A549 (cell line): ENCODE measurements at regions not wholly inside any gene's neighbourhood (a gene's known extent, or its start where the extent isn't known, plus 50 kb on each side); places are given as distances from the start of the nearest gene placed in this dataset.

Experiments used
- ATAC-seq, 2 experiments: fragments of 200-7000 bp in 1 of 2; fragments of >200 bp in 1 of 2; cut with Nextera tagmentation in 1 of 2; cut with Tn5 transposase in 1 of 2; 3 replicates each; pipeline versions ENCODE4 v1.8.0 to v1.9.1; 2018 to 2020; ENCODE audit warnings: mild to moderate bottlenecking in 1 of 2, moderate library complexity in 1 of 2
- CTCF ChIA-PET: fragments of 300-600 bp; sonication (Branson Sonifier 250); formaldehyde crosslinking; extraction: SDS; loops from one replicate; lab custom pipeline; 2021; ENCODE audit warnings: antibody characterized with exemption, inconsistent platforms; lab: Yijun Ruan, JAX
- POLR2A ChIA-PET: fragments of 350-600 bp; formaldehyde crosslinking; extraction: SDS; loops from one replicate; lab custom pipeline; 2021; ENCODE audit warnings: antibody characterized with exemption, inconsistent platforms; lab: Yijun Ruan, JAX
- DNase-seq, 2 experiments: peaks; one replicate each; pipeline versions ENCODE4 v3.0.0 to v3.0.0-alpha.2; 2011 to 2016; ENCODE audit warnings: low read depth in 1 of 2, low spot score in 1 of 2
- FAIRE-seq: peaks from 2 replicates; lab custom pipeline; 2011; peaks lifted over from hg19 to GRCh38; lab: Jason Lieb, UNC
- H3K27ac ChIP-seq, 2 experiments: fragments of >200 bp; sonication (Bioruptor Twin); formaldehyde crosslinking; 3 replicates each; pipeline ENCODE4 v1.5.1; 2016 to 2017
- H3K4me1 ChIP-seq: fragments of >200 bp; sonication (Bioruptor Twin); formaldehyde crosslinking; 3 replicates; pipeline ENCODE4 v1.6.1; 2016
- H3K4me2 ChIP-seq: fragments of >200 bp; sonication (Bioruptor Twin); formaldehyde crosslinking; 3 replicates; pipeline ENCODE4 v1.6.1; 2016
- H3K4me3 ChIP-seq: fragments of >200 bp; sonication (Bioruptor Twin); formaldehyde crosslinking; 3 replicates; pipeline ENCODE4 v1.5.1; 2016
- H3K9me3 ChIP-seq: fragments of >200 bp; sonication (Bioruptor Twin); formaldehyde crosslinking; 3 replicates; pipeline ENCODE4 v1.6.1; 2016
- ATOH8 ChIP-seq: fragments of 250-450 bp; sonication (Bioruptor Pico); IDR thresholded peaks from 2 replicates; pipeline ENCODE4 v1.5.0; 2020; ENCODE audit warnings: low read depth, mild to moderate bottlenecking, moderate library complexity
- BHLHE40 ChIP-seq: IDR thresholded peaks from 2 replicates; pipeline ENCODE4 v1.6.1; 2012; ENCODE audit warnings: low read depth, low read length, inconsistent platforms
- CBX8 ChIP-seq: fragments of 200-600 bp; sonication (generic); IDR thresholded peaks from 2 replicates; pipeline ENCODE4 v1.6.1; 2016
- CHD2 ChIP-seq: fragments of 150-350 bp; IDR thresholded peaks from 2 replicates; pipeline ENCODE4 v1.6.1; 2014; ENCODE audit warnings: low read length; ENCODE audit not compliant: partially characterized antibody
- CHD4 ChIP-seq: fragments of 200-600 bp; sonication (generic); IDR thresholded peaks from 2 replicates; pipeline ENCODE4 v1.6.1; 2016; ENCODE audit warnings: antibody characterized with exemption, mild to moderate bottlenecking, borderline replicate concordance
- ESRRA ChIP-seq: fragments of 150-350 bp; IDR thresholded peaks from 2 replicates; pipeline ENCODE4 v1.6.1; 2014; ENCODE audit warnings: mild to moderate bottlenecking, low read length, borderline replicate concordance
- FOSL2 ChIP-seq, 2 experiments: fragments of 450-650 bp in 1 of 2; fragments of >200 bp in 1 of 2; sonication (Bioruptor Twin) in 1 of 2; formaldehyde crosslinking; IDR thresholded peaks; 2 replicates each; pipeline versions ENCODE4 v1.5.0 to v1.6.1; 2016 to 2020; ENCODE audit warnings: mild to moderate bottlenecking in 1 of 2, moderate library complexity in 1 of 2
- FOXS1 ChIP-seq: fragments of 250-450 bp; sonication (Bioruptor Pico); IDR thresholded peaks from 2 replicates; pipeline ENCODE4 v1.5.0; 2020; ENCODE audit warnings: mild to moderate bottlenecking, moderate library complexity
- HDAC2 ChIP-seq: fragments of 200-600 bp; sonication (generic); IDR thresholded peaks from 2 replicates; pipeline ENCODE4 v1.6.1; 2016
- HOXA7 ChIP-seq: fragments of 250-450 bp; sonication (Bioruptor Pico); IDR thresholded peaks from 2 replicates; pipeline ENCODE4 v1.5.0; 2020; ENCODE audit warnings: mild to moderate bottlenecking, moderate library complexity
- HOXB5 ChIP-seq: fragments of 250-450 bp; sonication (Bioruptor Pico); IDR thresholded peaks from 2 replicates; pipeline ENCODE4 v1.5.0; 2020; ENCODE audit warnings: mild to moderate bottlenecking, moderate library complexity
- JUNB ChIP-seq: fragments of >200 bp; sonication (Bioruptor Twin); formaldehyde crosslinking; IDR thresholded peaks from 2 replicates; pipeline ENCODE4 v1.6.1; 2016
- KDM5A ChIP-seq: fragments of 200-600 bp; sonication (generic); IDR thresholded peaks from 2 replicates; pipeline ENCODE4 v1.6.1; 2016; ENCODE audit warnings: antibody characterized with exemption, mild to moderate bottlenecking
- MAZ ChIP-seq: fragments of 150-350 bp; IDR thresholded peaks from 2 replicates; pipeline ENCODE4 v1.6.1; 2014; ENCODE audit warnings: antibody characterized with exemption, low read depth, low read length, borderline replicate concordance
- NFE2L2 ChIP-seq: fragments of 150-350 bp; conservative IDR thresholded peaks from 2 replicates; pipeline ENCODE4 v1.6.1; 2014; ENCODE audit warnings: low read length
- PHF8 ChIP-seq: fragments of 200-600 bp; sonication (generic); IDR thresholded peaks from 2 replicates; pipeline ENCODE4 v1.6.1; 2016; ENCODE audit warnings: low read depth, mild to moderate bottlenecking, antibody characterized with exemption, moderate library complexity, borderline replicate concordance
- RAD21 ChIP-seq, 2 experiments: fragments of >200 bp in 1 of 2; sonication (Bioruptor Twin) in 1 of 2; formaldehyde crosslinking in 1 of 2; IDR thresholded peaks in 1 of 2; conservative IDR thresholded peaks in 1 of 2; 2 replicates in 1 of 2; 3 replicates in 1 of 2; pipeline ENCODE4 v1.6.1; 2012 to 2018; ENCODE audit warnings: inconsistent platforms in 1 of 2
- RARB ChIP-seq: fragments of 250-450 bp; sonication (Bioruptor Pico); IDR thresholded peaks from 2 replicates; pipeline ENCODE4 v1.8.0; 2021; ENCODE audit warnings: mild to moderate bottlenecking, moderate library complexity
- RCOR1 ChIP-seq: fragments of 150-350 bp; IDR thresholded peaks from 2 replicates; pipeline ENCODE4 v1.6.1; 2014; ENCODE audit warnings: antibody characterized with exemption, low read length, low read depth
- RNF2 ChIP-seq: fragments of 200-600 bp; sonication (generic); IDR thresholded peaks from 2 replicates; pipeline ENCODE4 v1.6.1; 2016; ENCODE audit warnings: low read depth, mild to moderate bottlenecking, antibody characterized with exemption, moderate library complexity, borderline replicate concordance
- SMC3 ChIP-seq: fragments of >200 bp; sonication (Bioruptor Twin); formaldehyde crosslinking; IDR thresholded peaks from 3 replicates; pipeline ENCODE4 v1.6.1; 2018; ENCODE audit warnings: inconsistent platforms
- SREBF2 ChIP-seq: fragments of 450-650 bp; IDR thresholded peaks from 2 replicates; pipeline ENCODE4 v1.6.1; 2014; ENCODE audit warnings: mild to moderate bottlenecking, moderate library complexity
- ZC3H11A ChIP-seq: fragments of 450-650 bp; IDR thresholded peaks from 2 replicates; pipeline ENCODE4 v1.6.1; 2014; ENCODE audit warnings: antibody characterized with exemption, mild to moderate bottlenecking
- ZFP36 ChIP-seq: fragments of 450-650 bp; IDR thresholded peaks from 2 replicates; pipeline ENCODE4 v1.6.1; 2014; ENCODE audit warnings: borderline replicate concordance; ENCODE audit not compliant: partially characterized antibody
- WGBS: methylation state at CpG from one replicate; pipeline ENCODE4 v1.1.6; 2017; ENCODE audit errors: missing lambda C conversion rate; 5-methylcytosine and 5-hydroxymethylcytosine counted together
- TF ChIP-seq, protein P1 (sequence below): IDR thresholded peaks from 2 replicates; pipeline ENCODE4 v1.6.1; 2012
- TF ChIP-seq, protein P2 (sequence below): fragments of 250-450 bp; sonication (Bioruptor Pico); IDR thresholded peaks from 2 replicates; pipeline ENCODE4 v1.5.0; 2021; ENCODE audit warnings: mild to moderate bottlenecking, moderate library complexity, borderline replicate concordance
- TF ChIP-seq, protein P3 (sequence below): fragments of 450-650 bp; IDR thresholded peaks from 2 replicates; pipeline ENCODE4 v1.6.1; 2014; ENCODE audit warnings: antibody characterized with exemption
- TF ChIP-seq, protein P4 (sequence below): fragments of 150-350 bp; IDR thresholded peaks from 2 replicates; pipeline ENCODE4 v1.6.1; 2014; ENCODE audit warnings: low read depth, mild to moderate bottlenecking, low read length

- H3K27ac ChIP-seq = no peak overlapping the region
- H3K4me3 ChIP-seq = no peak overlapping the region
- H3K4me2 ChIP-seq = no peak overlapping the region
- CTCF ChIA-PET = no interaction called here
- H3K9me3 ChIP-seq = no peaks in the 10 kb centered on the region
- H3K4me1 ChIP-seq = no peaks in the 10 kb centered on the region
- ATAC-seq (no peak), DNase-seq (no peak), FAIRE-seq (no peak)
- TF ChIP-seq RNF2 (no peak), NFE2L2 (no peak)
- TF ChIP-seq, protein P1, sequence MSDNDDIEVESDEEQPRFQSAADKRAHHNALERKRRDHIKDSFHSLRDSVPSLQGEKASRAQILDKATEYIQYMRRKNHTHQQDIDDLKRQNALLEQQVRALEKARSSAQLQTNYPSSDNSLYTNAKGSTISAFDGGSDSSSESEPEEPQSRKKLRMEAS = no peak
- POLR2A ChIA-PET = no interaction called here
Measured at GRCh38 chr4:79759793-79760192, 313.2 kb downstream of the ANTXR2 start.

- Histone ChIP-seq H3K4me2 (no peak overlapping the region), H3K9me3 (no peaks in the 10 kb centered on the region), H3K27ac (no peak overlapping the region), H3K4me1 (no peaks in the 10 kb centered on the region), H3K4me3 (no peak overlapping the region)
- POLR2A ChIA-PET = no interaction called here
- TF ChIP-seq RARB (CRISPR knock-in tag) (no peak), RCOR1 (no peak), PHF8 (no peak), MAZ (no peak), BHLHE40 (no peak), JUNB (no peak)
- no peak for ATAC-seq
- DNase-seq = no peak
- no peak for FAIRE-seq
- CTCF ChIA-PET = no interaction called here
Measured at GRCh38 chr4:79757600-79757999, 315.4 kb downstream of the ANTXR2 start.

DNA sequence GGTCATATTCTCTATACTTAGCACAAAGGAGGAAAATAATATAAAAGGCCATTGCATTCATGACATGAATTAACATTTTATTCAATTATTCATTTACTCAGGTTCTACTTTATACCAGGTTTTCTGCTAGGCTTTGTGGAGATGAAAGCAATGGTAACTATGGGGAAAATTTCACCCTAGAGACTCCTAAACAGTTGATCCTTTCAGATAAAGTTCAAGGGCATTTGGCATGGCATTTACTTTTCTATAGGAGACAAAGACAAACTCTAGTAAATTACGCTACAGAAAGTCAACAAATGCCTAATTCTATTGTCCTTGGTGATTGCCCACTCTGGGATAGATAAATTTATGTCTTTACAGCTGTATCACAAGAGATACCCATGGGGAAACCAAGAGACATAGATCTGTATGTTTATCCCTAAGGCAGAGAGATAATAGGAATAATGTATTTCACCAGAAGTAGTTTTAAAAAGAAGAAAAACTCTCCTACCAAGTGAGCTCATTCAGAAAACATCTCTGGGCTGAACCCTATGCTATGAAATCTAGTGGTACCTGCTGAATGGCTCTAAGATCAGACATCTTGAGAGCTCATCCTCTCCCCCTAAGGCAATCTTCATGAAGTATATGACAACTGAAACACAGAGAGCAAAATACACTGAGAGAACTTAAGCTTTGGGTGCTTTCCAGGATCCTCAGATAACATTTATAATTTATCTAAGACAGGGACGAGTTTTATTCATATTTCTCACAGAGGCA lies 316.7 kb downstream of the ANTXR2 start:
- ATAC-seq (no peak), DNase-seq (no peak), FAIRE-seq (no peak)
- POLR2A ChIA-PET = no interaction called here
- CTCF ChIA-PET = no interaction called here
- Histone ChIP-seq H3K27ac (no peak overlapping the region), H3K4me1 (no peaks in the 10 kb centered on the region), H3K9me3 (no peaks in the 10 kb centered on the region), H3K4me3 (no peak overlapping the region), H3K4me2 (no peak overlapping the region)
- TF ChIP-seq CHD2 (no peak), SMC3 (no peak), KDM5A (no peak), FOXS1 (CRISPR knock-in tag) (no peak), RAD21 (conservative IDR thresholded peaks at IDR 0.05 in 1 of 2, IDR thresholded peaks at IDR 0.05 in 1 of 2) (no peak), SREBF2 (no peak), RNF2 (no peak), JUNB (no peak)
- WGBS = 0% methylated on average over 2 of the region's 2 CpGs

GRCh38 chr4:79748835-79749234 lies 324.2 kb downstream of the ANTXR2 start:
- Histone ChIP-seq H3K4me3 (no peak overlapping the region), H3K4me1 (no peaks in the 10 kb centered on the region), H3K27ac (no peak overlapping the region), H3K9me3 (no peaks in the 10 kb centered on the region), H3K4me2 (no peak overlapping the region)
- ATAC-seq (no peak), FAIRE-seq (no peak), DNase-seq (no peak)
- CTCF ChIA-PET = no interaction called here
- 26% methylated on average over 2 of the region's 2 CpGs for WGBS
- no peak for TF ChIP-seq ZC3H11A
- TF ChIP-seq ATOH8 = no peak
- TF ChIP-seq CHD2 = no peak
- no peak for TF ChIP-seq HDAC2
- TF ChIP-seq ESRRA = no peak
- TF ChIP-seq RAD21 (conservative IDR thresholded peaks at IDR 0.05 in 1 of 2, IDR thresholded peaks at IDR 0.05 in 1 of 2) = no peak
- no peak for TF ChIP-seq JUNB
- no peak for TF ChIP-seq FOSL2 (IDR thresholded peaks at IDR 0.05)
- TF ChIP-seq FOSL2 (CRISPR knock-in tag; IDR thresholded peaks at IDR 0.05) = no peak
- TF ChIP-seq, protein P2, sequence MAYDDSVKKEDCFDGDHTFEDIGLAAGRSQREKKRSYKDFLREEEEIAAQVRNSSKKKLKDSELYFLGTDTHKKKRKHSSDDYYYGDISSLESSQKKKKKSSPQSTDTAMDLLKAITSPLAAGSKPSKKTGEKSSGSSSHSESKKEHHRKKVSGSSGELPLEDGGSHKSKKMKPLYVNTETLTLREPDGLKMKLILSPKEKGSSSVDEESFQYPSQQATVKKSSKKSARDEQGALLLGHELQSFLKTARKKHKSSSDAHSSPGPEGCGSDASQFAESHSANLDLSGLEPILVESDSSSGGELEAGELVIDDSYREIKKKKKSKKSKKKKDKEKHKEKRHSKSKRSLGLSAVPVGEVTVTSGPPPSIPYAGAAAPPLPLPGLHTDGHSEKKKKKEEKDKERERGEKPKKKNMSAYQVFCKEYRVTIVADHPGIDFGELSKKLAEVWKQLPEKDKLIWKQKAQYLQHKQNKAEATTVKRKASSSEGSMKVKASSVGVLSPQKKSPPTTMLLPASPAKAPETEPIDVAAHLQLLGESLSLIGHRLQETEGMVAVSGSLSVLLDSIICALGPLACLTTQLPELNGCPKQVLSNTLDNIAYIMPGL (CRISPR knock-in tag) = no peak
- TF ChIP-seq, protein P3, sequence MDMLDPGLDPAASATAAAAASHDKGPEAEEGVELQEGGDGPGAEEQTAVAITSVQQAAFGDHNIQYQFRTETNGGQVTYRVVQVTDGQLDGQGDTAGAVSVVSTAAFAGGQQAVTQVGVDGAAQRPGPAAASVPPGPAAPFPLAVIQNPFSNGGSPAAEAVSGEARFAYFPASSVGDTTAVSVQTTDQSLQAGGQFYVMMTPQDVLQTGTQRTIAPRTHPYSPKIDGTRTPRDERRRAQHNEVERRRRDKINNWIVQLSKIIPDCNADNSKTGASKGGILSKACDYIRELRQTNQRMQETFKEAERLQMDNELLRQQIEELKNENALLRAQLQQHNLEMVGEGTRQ = no peak
- no peak for TF ChIP-seq ZFP36
- TF ChIP-seq CBX8 = no peak
- no peak for TF ChIP-seq HOXB5 (CRISPR knock-in tag)
- no peak for TF ChIP-seq RARB (CRISPR knock-in tag)
- TF ChIP-seq, protein P4, sequence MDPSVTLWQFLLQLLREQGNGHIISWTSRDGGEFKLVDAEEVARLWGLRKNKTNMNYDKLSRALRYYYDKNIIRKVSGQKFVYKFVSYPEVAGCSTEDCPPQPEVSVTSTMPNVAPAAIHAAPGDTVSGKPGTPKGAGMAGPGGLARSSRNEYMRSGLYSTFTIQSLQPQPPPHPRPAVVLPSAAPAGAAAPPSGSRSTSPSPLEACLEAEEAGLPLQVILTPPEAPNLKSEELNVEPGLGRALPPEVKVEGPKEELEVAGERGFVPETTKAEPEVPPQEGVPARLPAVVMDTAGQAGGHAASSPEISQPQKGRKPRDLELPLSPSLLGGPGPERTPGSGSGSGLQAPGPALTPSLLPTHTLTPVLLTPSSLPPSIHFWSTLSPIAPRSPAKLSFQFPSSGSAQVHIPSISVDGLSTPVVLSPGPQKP = no peak
- no peak for TF ChIP-seq HOXA7 (CRISPR knock-in tag)
- no peak for TF ChIP-seq CHD4
- POLR2A ChIA-PET = no interaction called here
